ENCODE measurements at regions not wholly inside any gene's neighbourhood (a gene's known extent, or its start where the extent isn't known, plus 50 kb on each side); places are given as distances from the start of the nearest gene placed in this dataset.
"Not testable (repeated sequence)": the region's sequence is repeated elsewhere in the genome, so short reads cannot be mapped to it uniquely, and the experiment has no call there.

GRCh38 chr5:98200726-98201541 lies 572.5 kb upstream of the RGMB start:
- ATAC-seq (no peak), DNase-seq (no peak)
- H3K27me3 Mint-ChIP-seq (ENCODE audit: low read depth): no peaks in the 10 kb centered on the region
- no peak overlapping the region for H3K4me3 Mint-ChIP-seq
- ChIA-PET POLR2A (no interaction called here), CTCF (no interaction called here)
- H3K9me3 Mint-ChIP-seq (ENCODE audit: insufficient read depth): no peaks in the 10 kb centered on the region
- H3K27ac Mint-ChIP-seq: no peak overlapping the region
- no peaks in the 10 kb centered on the region for H3K36me3 Mint-ChIP-seq (ENCODE audit: low read depth)
- H3K4me1 Mint-ChIP-seq (ENCODE audit: low read depth): no peaks in the 10 kb centered on the region

- Mint-ChIP-seq H3K4me3 (no peak overlapping the region), H3K27me3 (ENCODE audit: low read depth) (no peaks in the 10 kb centered on the region), H3K4me1 (ENCODE audit: low read depth) (no peaks in the 10 kb centered on the region), H3K36me3 (ENCODE audit: low read depth) (no peaks in the 10 kb centered on the region), H3K9me3 (ENCODE audit: insufficient read depth) (no peaks in the 10 kb centered on the region), H3K27ac (no peak overlapping the region)
- ATAC-seq (no peak), DNase-seq (no peak)
- ChIA-PET CTCF (no interaction called here), POLR2A (no interaction called here)
Measured at GRCh38 chr5:98204798-98205197, 568.7 kb upstream of the RGMB start.

GRCh38 chr5:98205691-98206461 lies 567.6 kb upstream of the RGMB start:
- Mint-ChIP-seq H3K4me3 (no peak overlapping the region), H3K36me3 (ENCODE audit: low read depth) (no peaks in the 10 kb centered on the region), H3K27me3 (ENCODE audit: low read depth) (no peaks in the 10 kb centered on the region), H3K4me1 (ENCODE audit: low read depth) (no peaks in the 10 kb centered on the region), H3K9me3 (ENCODE audit: insufficient read depth) (no peaks in the 10 kb centered on the region), H3K27ac (no peak overlapping the region)
- ATAC-seq (no peak), DNase-seq (no peak)
- ChIA-PET POLR2A (no interaction called here), CTCF (interaction anchor here (0.7 kb wide), 1 partner anchor 23 kb away, joined by 3 read pairs; no protein-coding TSS in a partner anchor)

- Mint-ChIP-seq H3K27ac (no peak overlapping the region), H3K36me3 (ENCODE audit: low read depth) (no peaks in the 10 kb centered on the region), H3K4me1 (ENCODE audit: low read depth) (no peaks in the 10 kb centered on the region), H3K27me3 (ENCODE audit: low read depth) (no peaks in the 10 kb centered on the region), H3K9me3 (ENCODE audit: insufficient read depth) (no peaks in the 10 kb centered on the region), H3K4me3 (no peak overlapping the region)
- POLR2A ChIA-PET: no interaction called here
- CTCF ChIA-PET: no interaction called here
- DNase-seq (no peak), ATAC-seq (no peak)
Measured at GRCh38 chr5:98206566-98206965, 566.9 kb upstream of the RGMB start.

GRCh38 chr5:98209418-98209817 lies 564.0 kb upstream of the RGMB start:
- no peak for DNase-seq
- H3K9me3 Mint-ChIP-seq (ENCODE audit: insufficient read depth): no peaks in the 10 kb centered on the region
- no peaks in the 10 kb centered on the region for H3K4me1 Mint-ChIP-seq (ENCODE audit: low read depth)
- no peaks in the 10 kb centered on the region for H3K27me3 Mint-ChIP-seq (ENCODE audit: low read depth)
- CTCF ChIA-PET: no interaction called here
- ATAC-seq: no peak
- H3K4me3 Mint-ChIP-seq: no peak overlapping the region
- no peak overlapping the region for H3K27ac Mint-ChIP-seq
- H3K36me3 Mint-ChIP-seq (ENCODE audit: low read depth): no peaks in the 10 kb centered on the region
- POLR2A ChIA-PET: no interaction called here

- H3K4me3 Mint-ChIP-seq: no peak overlapping the region
- H3K36me3 Mint-ChIP-seq (ENCODE audit: low read depth): no peaks in the 10 kb centered on the region
- CTCF ChIA-PET: no interaction called here
- no peak overlapping the region for H3K27ac Mint-ChIP-seq
- ATAC-seq: no peak
- H3K9me3 Mint-ChIP-seq (ENCODE audit: insufficient read depth): no peaks in the 10 kb centered on the region
- H3K4me1 Mint-ChIP-seq (ENCODE audit: low read depth): peaks cover 4% of the 10 kb centered on the region
- DNase-seq: no peak
- POLR2A ChIA-PET: no interaction called here
- no peaks in the 10 kb centered on the region for H3K27me3 Mint-ChIP-seq (ENCODE audit: low read depth)
Measured at GRCh38 chr5:98214240-98215051, 559.0 kb upstream of the RGMB start.

GRCh38 chr5:98217138-98217537 lies 556.3 kb upstream of the RGMB start:
- Mint-ChIP-seq H3K4me3 (no peak overlapping the region), H3K9me3 (ENCODE audit: insufficient read depth) (no peaks in the 10 kb centered on the region), H3K36me3 (ENCODE audit: low read depth) (no peaks in the 10 kb centered on the region), H3K27ac (no peak overlapping the region), H3K27me3 (ENCODE audit: low read depth) (no peaks in the 10 kb centered on the region), H3K4me1 (ENCODE audit: low read depth) (peaks cover 4% of the 10 kb centered on the region)
- ATAC-seq (no peak), DNase-seq (no peak)
- ChIA-PET POLR2A (no interaction called here), CTCF (no interaction called here)

GRCh38 chr5:98218838-98219237 lies 554.6 kb upstream of the RGMB start:
- Mint-ChIP-seq H3K27me3 (ENCODE audit: low read depth) (no peaks in the 10 kb centered on the region), H3K4me3 (no peak overlapping the region), H3K36me3 (ENCODE audit: low read depth) (no peaks in the 10 kb centered on the region), H3K9me3 (ENCODE audit: insufficient read depth) (no peaks in the 10 kb centered on the region), H3K27ac (no peak overlapping the region), H3K4me1 (ENCODE audit: low read depth) (peaks cover 4% of the 10 kb centered on the region)
- CTCF ChIA-PET: no interaction called here
- POLR2A ChIA-PET: no interaction called here
- no peak for ATAC-seq
- DNase-seq: no peak

- H3K9me3 Mint-ChIP-seq (ENCODE audit: insufficient read depth): no peaks in the 10 kb centered on the region
- CTCF ChIA-PET: no interaction called here
- H3K27ac Mint-ChIP-seq: no peak overlapping the region
Measured at GRCh38 chr5:98227489-98227888, 546.0 kb upstream of the RGMB start.

GRCh38 chr5:98231089-98231488 lies 542.4 kb upstream of the RGMB start:
- Mint-ChIP-seq H3K27ac (no peak overlapping the region), H3K9me3 (ENCODE audit: insufficient read depth) (no peaks in the 10 kb centered on the region)

More at GRCh38 chr5:98227489-98227888, 546.0 kb upstream of the RGMB start:
- H3K36me3 Mint-ChIP-seq (ENCODE audit: low read depth): no peaks in the 10 kb centered on the region
- ATAC-seq: no peak
- POLR2A ChIA-PET: no interaction called here
- H3K4me3 Mint-ChIP-seq: no peak overlapping the region
- no peaks in the 10 kb centered on the region for H3K4me1 Mint-ChIP-seq (ENCODE audit: low read depth)
- H3K27me3 Mint-ChIP-seq (ENCODE audit: low read depth): no peaks in the 10 kb centered on the region
- no peak for DNase-seq

GRCh38 chr5:98237794-98238193 lies 535.7 kb upstream of the RGMB start:
- POLR2A ChIA-PET; H3K9me3 Mint-ChIP-seq (ENCODE audit: insufficient read depth); H3K36me3 Mint-ChIP-seq (ENCODE audit: low read depth); H3K27ac Mint-ChIP-seq; CTCF ChIA-PET; DNase-seq; ATAC-seq; H3K4me1 Mint-ChIP-seq (ENCODE audit: low read depth); H3K27me3 Mint-ChIP-seq (ENCODE audit: low read depth); H3K4me3 Mint-ChIP-seq: not testable (repeated sequence)

More at GRCh38 chr5:98231089-98231488, 542.4 kb upstream of the RGMB start:
- ChIA-PET POLR2A (no interaction called here), CTCF (no interaction called here)
- no peaks in the 10 kb centered on the region for H3K27me3 Mint-ChIP-seq (ENCODE audit: low read depth)
- H3K4me1 Mint-ChIP-seq (ENCODE audit: low read depth): no peaks in the 10 kb centered on the region
- no peaks in the 10 kb centered on the region for H3K36me3 Mint-ChIP-seq (ENCODE audit: low read depth)
- H3K4me3 Mint-ChIP-seq: no peak overlapping the region
- ATAC-seq (no peak), DNase-seq (no peak)

- no peaks in the 10 kb centered on the region for H3K4me1 Mint-ChIP-seq (ENCODE audit: low read depth)
- H3K27me3 Mint-ChIP-seq (ENCODE audit: low read depth): no peaks in the 10 kb centered on the region
- DNase-seq (no peak), ATAC-seq (no peak)
- POLR2A ChIA-PET: no interaction called here
- no peak overlapping the region for H3K4me3 Mint-ChIP-seq
- CTCF ChIA-PET: no interaction called here
- no peaks in the 10 kb centered on the region for H3K36me3 Mint-ChIP-seq (ENCODE audit: low read depth)
- no peaks in the 10 kb centered on the region for H3K9me3 Mint-ChIP-seq (ENCODE audit: insufficient read depth)
- no peak overlapping the region for H3K27ac Mint-ChIP-seq
Measured at GRCh38 chr5:98243972-98244371, 529.5 kb upstream of the RGMB start.
